ENCODE measurements at regions not wholly inside any gene's neighbourhood (a gene's known extent, or its start where the extent isn't known, plus 50 kb on each side); places are given as distances from the start of the nearest gene placed in this dataset.
A peak's percentile ranks its signal among the peaks of the same experiment; 100 is the strongest.

GRCh38 chr2:226450141-226450540 is 349.5 kb downstream of the IRS1 start:
- Histone ChIP-seq H2AK5ac (ENCODE audit: low read length, severe bottlenecking) (no peak overlapping the region), H3K14ac (ENCODE audit: low read length in 2 of 2) (no peak overlapping the region), H3K23ac (ENCODE audit: low read length in 2 of 2) (no peak overlapping the region), H2BK120ac (ENCODE audit: low read depth, low read length) (no peak overlapping the region), H3K4me2 (ENCODE audit: low read length, poor library complexity, severe bottlenecking) (no peak overlapping the region), H3K27me3 (ENCODE audit: control insufficient read depth in 1 of 2, insufficient read depth in 1 of 2, low read length in 2 of 2) (no peaks in the 10 kb centered on the region), H3K27ac (ENCODE audit: low read length, poor library complexity, severe bottlenecking) (no peak overlapping the region), H3K9me3 (ENCODE audit: control insufficient read depth, low read length) (peaks cover 47% of the 10 kb centered on the region), H3K36me3 (ENCODE audit: control insufficient read depth in 1 of 2, insufficient read depth in 2 of 2, low read depth in 1 of 2, low read length in 2 of 2) (no peaks in the 10 kb centered on the region), H3K9ac (ENCODE audit: low read length) (no peak overlapping the region), H2AFZ (ENCODE audit: low read depth, low read length) (no peak overlapping the region), H2BK5ac (ENCODE audit: low read depth, low read length, poor library complexity, severe bottlenecking) (no peak overlapping the region), H3K4me3 (ENCODE audit: insufficient read depth in 1 of 2, low read depth in 1 of 2, low read length in 2 of 2) (no peak overlapping the region), H3K79me1 (replicated peaks; ENCODE audit: low read length, poor library complexity, severe bottlenecking) (no peaks in the 10 kb centered on the region), H4K8ac (ENCODE audit: low read length) (no peak overlapping the region), H4K91ac (ENCODE audit: low read length) (no peak overlapping the region), H2BK15ac (ENCODE audit: low read depth, poor library complexity, severe bottlenecking) (no peak overlapping the region), H3K18ac (ENCODE audit: low read depth in 1 of 2, low read length in 2 of 2) (no peak overlapping the region), H2BK12ac (ENCODE audit: low read length in 2 of 2) (no peak overlapping the region), H3K4ac (ENCODE audit: low read depth in 1 of 2, low read length in 2 of 2) (no peak overlapping the region), H3K4me1 (ENCODE audit: control insufficient read depth, insufficient read depth, low read depth, low read length) (peaks cover 1% of the 10 kb centered on the region)
- no peak for DNase-seq
- 90% methylated on average over 6 of the region's 6 CpGs for WGBS

GRCh38 chr2:226447338-226448300 is 352.0 kb downstream of the IRS1 start:
- Histone ChIP-seq H3K14ac (ENCODE audit: low read length in 2 of 2) (no peak overlapping the region), H3K27ac (ENCODE audit: low read length, poor library complexity, severe bottlenecking) (peak overlapping the region; percentile 7), H3K4ac (ENCODE audit: low read depth in 1 of 2, low read length in 2 of 2) (no peak overlapping the region), H3K36me3 (ENCODE audit: control insufficient read depth in 1 of 2, insufficient read depth in 2 of 2, low read depth in 1 of 2, low read length in 2 of 2) (no peaks in the 10 kb centered on the region), H3K4me2 (ENCODE audit: low read length, poor library complexity, severe bottlenecking) (no peak overlapping the region), H2BK120ac (ENCODE audit: low read depth, low read length) (no peak overlapping the region), H3K18ac (ENCODE audit: low read depth in 1 of 2, low read length in 2 of 2) (peak overlapping the region in 1 of 2 experiments; percentile 24), H3K4me1 (ENCODE audit: control insufficient read depth, insufficient read depth, low read depth, low read length) (peaks cover 1% of the 10 kb centered on the region), H2BK5ac (ENCODE audit: low read depth, low read length, poor library complexity, severe bottlenecking) (no peak overlapping the region), H3K9me3 (ENCODE audit: control insufficient read depth, low read length) (peaks cover 29% of the 10 kb centered on the region), H3K27me3 (ENCODE audit: control insufficient read depth in 1 of 2, insufficient read depth in 1 of 2, low read length in 2 of 2) (no peaks in the 10 kb centered on the region), H4K91ac (ENCODE audit: low read length) (no peak overlapping the region), H3K79me1 (replicated peaks; ENCODE audit: low read length, poor library complexity, severe bottlenecking) (no peaks in the 10 kb centered on the region), H3K4me3 (ENCODE audit: insufficient read depth in 1 of 2, low read depth in 1 of 2, low read length in 2 of 2) (no peak overlapping the region), H4K8ac (ENCODE audit: low read length) (no peak overlapping the region), H2BK12ac (ENCODE audit: low read length in 2 of 2) (no peak overlapping the region), H3K9ac (ENCODE audit: low read length) (no peak overlapping the region), H2BK15ac (ENCODE audit: low read depth, poor library complexity, severe bottlenecking) (no peak overlapping the region), H2AK5ac (ENCODE audit: low read length, severe bottlenecking) (no peak overlapping the region), H3K23ac (ENCODE audit: low read length in 2 of 2) (no peak overlapping the region), H2AFZ (ENCODE audit: low read depth, low read length) (no peak overlapping the region)
- 84% methylated on average over 4 of the region's 5 CpGs for WGBS
- no peak for DNase-seq

DNA sequence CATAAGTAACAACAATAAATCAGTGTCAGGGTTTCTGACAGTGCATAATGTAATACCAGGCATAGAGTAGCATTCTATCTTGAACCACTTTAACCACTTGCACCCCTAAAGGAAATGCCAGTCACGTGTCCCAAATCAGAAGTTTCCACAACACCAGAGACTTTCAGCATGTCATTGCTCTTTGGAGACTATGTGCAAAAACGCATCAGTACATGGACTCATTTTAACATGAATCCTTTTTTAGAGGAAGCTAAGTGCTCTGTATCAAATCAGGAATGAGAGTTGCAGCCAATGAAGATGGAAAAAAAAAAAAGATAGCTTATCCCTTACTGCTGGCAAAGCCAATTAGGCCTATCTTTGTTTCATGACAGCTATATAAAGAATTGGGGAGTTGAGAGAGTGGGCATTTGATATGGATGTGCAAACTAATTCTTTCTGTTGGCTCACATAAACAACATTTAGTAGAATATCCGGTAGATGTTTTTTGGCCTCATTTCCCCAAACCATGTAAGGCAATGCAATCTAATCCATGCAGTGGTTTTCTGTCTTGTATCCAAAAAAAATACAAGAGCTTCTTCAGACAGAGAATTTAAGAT is 353.1 kb downstream of the IRS1 start:
- no peak overlapping the region for H3K14ac ChIP-seq (ENCODE audit: low read length in 2 of 2)
- H3K9me3 ChIP-seq (ENCODE audit: control insufficient read depth, low read length), result peaks cover 18% of the 10 kb centered on the region
- no peak overlapping the region for H3K27ac ChIP-seq (ENCODE audit: low read length, poor library complexity, severe bottlenecking)
- H3K4ac ChIP-seq (ENCODE audit: low read depth in 1 of 2, low read length in 2 of 2), result no peak overlapping the region
- no peak overlapping the region for H2BK15ac ChIP-seq (ENCODE audit: low read depth, poor library complexity, severe bottlenecking)
- WGBS, result 91% methylated on average over 3 of the region's 3 CpGs
- no peak overlapping the region for H3K4me3 ChIP-seq (ENCODE audit: insufficient read depth in 1 of 2, low read depth in 1 of 2, low read length in 2 of 2)
- H4K91ac ChIP-seq (ENCODE audit: low read length), result no peak overlapping the region
- no peak overlapping the region for H4K8ac ChIP-seq (ENCODE audit: low read length)
- H2BK5ac ChIP-seq (ENCODE audit: low read depth, low read length, poor library complexity, severe bottlenecking), result no peak overlapping the region
- no peak overlapping the region for H3K23ac ChIP-seq (ENCODE audit: low read length in 2 of 2)
- no peak overlapping the region for H2BK12ac ChIP-seq (ENCODE audit: low read length in 2 of 2)
- no peaks in the 10 kb centered on the region for H3K27me3 ChIP-seq (ENCODE audit: control insufficient read depth in 1 of 2, insufficient read depth in 1 of 2, low read length in 2 of 2)
- no peak overlapping the region for H3K4me2 ChIP-seq (ENCODE audit: low read length, poor library complexity, severe bottlenecking)
- no peak overlapping the region for H2AK5ac ChIP-seq (ENCODE audit: low read length, severe bottlenecking)
- H3K9ac ChIP-seq (ENCODE audit: low read length), result no peak overlapping the region
- H3K79me1 ChIP-seq (replicated peaks; ENCODE audit: low read length, poor library complexity, severe bottlenecking), result no peaks in the 10 kb centered on the region
- no peak overlapping the region for H2BK120ac ChIP-seq (ENCODE audit: low read depth, low read length)
- H3K36me3 ChIP-seq (ENCODE audit: control insufficient read depth in 1 of 2, insufficient read depth in 2 of 2, low read depth in 1 of 2, low read length in 2 of 2), result no peaks in the 10 kb centered on the region
- peaks cover 1% of the 10 kb centered on the region for H3K4me1 ChIP-seq (ENCODE audit: control insufficient read depth, insufficient read depth, low read depth, low read length)
- no peak overlapping the region for H3K18ac ChIP-seq (ENCODE audit: low read depth in 1 of 2, low read length in 2 of 2)
- no peak for DNase-seq
- no peak overlapping the region for H2AFZ ChIP-seq (ENCODE audit: low read depth, low read length)

DNA sequence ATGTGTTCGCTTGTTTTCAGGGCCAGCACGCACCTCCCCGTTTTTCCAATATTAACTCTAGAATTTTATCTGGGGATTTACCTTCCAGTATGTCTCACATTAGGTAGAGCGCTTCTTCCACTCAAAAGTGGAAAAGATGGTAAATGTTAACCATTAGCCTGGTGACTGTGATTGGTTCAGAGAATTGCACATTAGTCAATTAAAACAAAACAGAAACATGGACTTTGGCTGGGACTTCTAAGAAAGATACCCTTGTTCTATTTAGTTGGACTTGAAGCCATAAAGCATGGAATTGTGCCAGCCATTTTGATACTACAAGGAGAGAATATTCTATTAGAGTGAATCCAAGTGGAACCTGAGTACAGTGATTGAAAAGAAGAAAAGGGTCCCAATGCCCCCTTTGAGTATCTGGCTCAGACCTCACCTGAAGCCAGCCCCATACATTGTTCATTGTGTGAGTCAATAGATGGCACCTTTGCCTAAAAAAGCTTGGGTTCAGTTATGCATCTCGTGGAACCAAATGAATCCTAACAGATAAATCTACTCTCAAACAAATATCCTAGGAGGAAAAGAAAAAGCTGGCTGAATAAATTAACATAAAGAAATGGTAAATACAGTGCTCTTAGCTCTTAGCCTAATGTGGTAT is 354.3 kb downstream of the IRS1 start:
- H3K9ac ChIP-seq (ENCODE audit: low read length), result no peak overlapping the region
- WGBS, result 100% methylated on average over 3 of the region's 5 CpGs

More for the DNA sequence above, 354.3 kb downstream of the IRS1 start:
- Histone ChIP-seq H3K27me3 (ENCODE audit: control insufficient read depth in 1 of 2, insufficient read depth in 1 of 2, low read length in 2 of 2) (no peaks in the 10 kb centered on the region), H2AFZ (ENCODE audit: low read depth, low read length) (no peak overlapping the region), H3K27ac (ENCODE audit: low read length, poor library complexity, severe bottlenecking) (no peak overlapping the region), H3K79me1 (replicated peaks; ENCODE audit: low read length, poor library complexity, severe bottlenecking) (no peaks in the 10 kb centered on the region), H2BK120ac (ENCODE audit: low read depth, low read length) (no peak overlapping the region), H4K91ac (ENCODE audit: low read length) (no peak overlapping the region), H3K4me2 (ENCODE audit: low read length, poor library complexity, severe bottlenecking) (no peak overlapping the region), H3K9me3 (ENCODE audit: control insufficient read depth, low read length) (peaks cover 9% of the 10 kb centered on the region), H2BK12ac (ENCODE audit: low read length in 2 of 2) (peak overlapping the region in 1 of 2 experiments; percentile 11), H3K36me3 (ENCODE audit: control insufficient read depth in 1 of 2, insufficient read depth in 2 of 2, low read depth in 1 of 2, low read length in 2 of 2) (no peaks in the 10 kb centered on the region), H3K4ac (ENCODE audit: low read depth in 1 of 2, low read length in 2 of 2) (no peak overlapping the region), H3K18ac (ENCODE audit: low read depth in 1 of 2, low read length in 2 of 2) (no peak overlapping the region), H4K8ac (ENCODE audit: low read length) (no peak overlapping the region), H2BK15ac (ENCODE audit: low read depth, poor library complexity, severe bottlenecking) (no peak overlapping the region), H2BK5ac (ENCODE audit: low read depth, low read length, poor library complexity, severe bottlenecking) (no peak overlapping the region), H3K4me3 (ENCODE audit: insufficient read depth in 1 of 2, low read depth in 1 of 2, low read length in 2 of 2) (no peak overlapping the region), H3K14ac (ENCODE audit: low read length in 2 of 2) (no peak overlapping the region), H2AK5ac (ENCODE audit: low read length, severe bottlenecking) (no peak overlapping the region), H3K4me1 (ENCODE audit: control insufficient read depth, insufficient read depth, low read depth, low read length) (peaks cover 1% of the 10 kb centered on the region), H3K23ac (ENCODE audit: low read length in 2 of 2) (no peak overlapping the region)
- DNase-seq, result no peak

Measured in mesenchymal stem cell (in vitro differentiated cells and primary cell).